Upper lobe of right lung (tissue), 1 donor: ENCODE measurements at regions not wholly inside any gene's neighbourhood (a gene's known extent, or its start where the extent isn't known, plus 50 kb on each side); places are given as distances from the start of the nearest gene placed in this dataset.

ENCODE experiments used
- ATAC-seq: fragments of 200-7000 bp; cut with Tn5 transposase; one replicate; pipeline ENCODE4 v1.9.1; 2020; ENCODE audit warnings: mild to moderate bottlenecking, moderate library complexity
- DNase-seq: peaks from one replicate; pipeline ENCODE4 v3.0.0-alpha.2; 2020
- H3K27ac ChIP-seq: fragments of 200-600 bp; one replicate; pipeline ENCODE4 v1.8.0; 2022
- H3K27me3 ChIP-seq: fragments of 200-600 bp; one replicate; pipeline ENCODE4 v1.8.0; 2022; ENCODE audit warnings: mild to moderate bottlenecking
- H3K36me3 ChIP-seq: fragments of 200-600 bp; one replicate; pipeline ENCODE4 v1.8.0; 2022
- H3K4me1 ChIP-seq: fragments of 200-600 bp; one replicate; pipeline ENCODE4 v1.8.0; 2022
- H3K4me3 ChIP-seq: fragments of 200-600 bp; one replicate; pipeline ENCODE4 v1.8.0; 2022; ENCODE audit warnings: mild to moderate bottlenecking
- H3K9me3 ChIP-seq: fragments of 200-600 bp; one replicate; pipeline ENCODE4 v1.8.0; 2022
- CTCF ChIP-seq: fragments of 200-600 bp; IDR thresholded peaks from one replicate; pipeline ENCODE4 v1.8.0; 2022; ENCODE audit warnings: antibody characterized with exemption
- intact Hi-C: fragments of 100-400 bp; cut with DNase I; formaldehyde crosslinking; loops from one replicate; pipeline ENCODE4 v1.11.0; 2022
- donor health status: DM: no; HTN: yes; CAD: no; lungs with severe emphysema.

GRCh38 chr9:13570068-13570974 is 290.8 kb upstream of the MPDZ start:
- no peaks in the 10 kb centered on the region for H3K9me3 ChIP-seq
- TF ChIP-seq CTCF = no peak
- no peaks in the 10 kb centered on the region for H3K36me3 ChIP-seq
- no peak overlapping the region for H3K4me3 ChIP-seq
- peaks cover 13% of the 10 kb centered on the region for H3K4me1 ChIP-seq
- DNase-seq (no peak), ATAC-seq (no peak)
- H3K27ac ChIP-seq = peak overlapping the region; percentile 13
- intact Hi-C loops = no loop called here
- no peaks in the 10 kb centered on the region for H3K27me3 ChIP-seq

GRCh38 chr9:13569602-13570067 is 290.1 kb upstream of the MPDZ start:
- Histone ChIP-seq H3K36me3 (no peaks in the 10 kb centered on the region), H3K4me1 (peaks cover 13% of the 10 kb centered on the region), H3K9me3 (no peaks in the 10 kb centered on the region), H3K27me3 (no peaks in the 10 kb centered on the region), H3K4me3 (no peak overlapping the region), H3K27ac (no peak overlapping the region)
- DNase-seq = no peak
- no peak for TF ChIP-seq CTCF
- intact Hi-C loops = no loop called here
- no peak for ATAC-seq

- intact Hi-C loops = no loop called here
Measured at GRCh38 chr9:13568841-13569601, 289.5 kb upstream of the MPDZ start.

GRCh38 chr9:13568405-13568804 is 288.9 kb upstream of the MPDZ start:
- no peaks in the 10 kb centered on the region for H3K27me3 ChIP-seq
- intact Hi-C loops = no loop called here
- ATAC-seq (no peak), DNase-seq (no peak)
- H3K27ac ChIP-seq = peak overlapping the region; percentile 68
- no peaks in the 10 kb centered on the region for H3K9me3 ChIP-seq
- H3K4me1 ChIP-seq = peaks cover 13% of the 10 kb centered on the region
- no peak for TF ChIP-seq CTCF
- no peaks in the 10 kb centered on the region for H3K36me3 ChIP-seq
- H3K4me3 ChIP-seq = peak overlapping the region; percentile 1

More at GRCh38 chr9:13568841-13569601, 289.5 kb upstream of the MPDZ start:
- Histone ChIP-seq H3K4me1 (peaks cover 13% of the 10 kb centered on the region), H3K9me3 (no peaks in the 10 kb centered on the region), H3K27me3 (no peaks in the 10 kb centered on the region), H3K27ac (peak overlapping the region; percentile 68), H3K4me3 (peak overlapping the region; percentile 1), H3K36me3 (no peaks in the 10 kb centered on the region)
- DNase-seq (no peak), ATAC-seq (no peak)
- TF ChIP-seq CTCF = no peak

GRCh38 chr9:13567833-13568232 is 288.3 kb upstream of the MPDZ start:
- intact Hi-C loops = no loop called here

More at GRCh38 chr9:13567833-13568232, 288.3 kb upstream of the MPDZ start:
- TF ChIP-seq CTCF = no peak
- H3K9me3 ChIP-seq = no peaks in the 10 kb centered on the region
- H3K4me1 ChIP-seq = peaks cover 13% of the 10 kb centered on the region
- ATAC-seq (no peak), DNase-seq (no peak)
- H3K27ac ChIP-seq = no peak overlapping the region
- H3K4me3 ChIP-seq = no peak overlapping the region
- no peaks in the 10 kb centered on the region for H3K36me3 ChIP-seq
- H3K27me3 ChIP-seq = no peaks in the 10 kb centered on the region
